Colon (tissue), 2 donors: ENCODE measurements at regions not wholly inside any gene's neighbourhood (a gene's known extent, or its start where the extent isn't known, plus 50 kb on each side); places are given as distances from the start of the nearest gene placed in this dataset.

Experiments
- FAIRE-seq: peaks from 2 replicates; lab custom pipeline; 2012; peaks lifted over from hg19 to GRCh38; lab: Jason Lieb, UNC
- donor health status: control.
- donor health status: control.

DNA sequence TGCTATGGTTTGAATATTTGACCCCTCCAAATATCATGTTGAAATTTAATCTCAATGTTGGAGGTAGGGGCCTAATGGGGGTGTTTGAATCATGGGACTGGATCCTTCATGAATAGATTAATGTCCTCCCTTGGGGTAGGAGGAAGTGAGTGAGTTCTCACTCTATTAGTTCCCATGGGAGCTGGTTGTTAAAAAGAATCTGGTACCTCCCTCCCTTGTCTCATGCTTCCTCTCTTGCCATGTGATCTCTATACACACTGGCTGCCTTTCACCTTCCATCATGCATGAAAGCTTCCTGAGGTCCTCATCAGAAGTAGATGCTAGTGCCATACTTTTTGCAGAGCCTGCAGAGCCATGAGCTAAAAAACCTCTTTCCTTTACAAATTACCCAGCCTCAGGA, 177.7 kb upstream of the MCTP2 start:
- FAIRE-seq, result no peak

DNA sequence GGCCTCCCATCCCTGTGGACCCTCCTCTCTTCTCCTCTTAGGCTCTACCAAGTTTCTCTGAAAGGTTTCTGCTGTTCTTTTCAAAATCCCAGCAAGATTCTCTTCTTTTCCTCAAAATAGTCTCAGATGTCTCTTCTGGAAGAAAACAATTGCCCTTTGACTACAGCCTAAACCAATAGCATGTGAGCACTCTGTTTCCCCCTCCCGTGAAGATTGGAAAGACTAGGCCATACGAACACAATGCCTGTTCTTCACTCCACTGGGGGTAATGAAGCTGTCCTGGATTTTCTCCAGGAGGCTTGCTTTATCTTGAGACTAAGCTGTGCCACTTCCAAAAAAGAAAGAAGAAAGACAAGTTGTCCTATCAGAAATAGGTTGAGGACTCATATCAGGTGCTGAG, 178.7 kb upstream of the MCTP2 start:
- FAIRE-seq, result no peak

DNA sequence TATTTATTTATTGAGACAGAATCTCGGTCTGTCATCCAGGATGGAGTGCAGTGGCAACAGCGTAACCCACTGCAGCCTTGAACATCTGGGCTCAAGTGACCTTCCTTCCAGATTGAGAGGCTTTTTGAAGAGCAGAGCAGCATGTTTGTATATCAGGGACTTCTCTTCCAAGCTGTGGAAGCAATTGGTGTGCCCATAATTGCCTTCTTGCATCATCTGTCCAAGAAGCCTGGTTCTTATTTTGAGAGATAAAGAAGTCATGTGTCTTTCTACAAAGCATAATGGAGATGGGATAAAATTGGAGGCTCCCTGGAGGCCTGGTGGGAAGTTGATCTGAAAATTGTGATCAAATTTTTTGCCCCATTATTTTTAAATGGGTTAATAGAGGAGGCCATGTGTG, 183.8 kb upstream of the MCTP2 start:
- no peak for FAIRE-seq

DNA sequence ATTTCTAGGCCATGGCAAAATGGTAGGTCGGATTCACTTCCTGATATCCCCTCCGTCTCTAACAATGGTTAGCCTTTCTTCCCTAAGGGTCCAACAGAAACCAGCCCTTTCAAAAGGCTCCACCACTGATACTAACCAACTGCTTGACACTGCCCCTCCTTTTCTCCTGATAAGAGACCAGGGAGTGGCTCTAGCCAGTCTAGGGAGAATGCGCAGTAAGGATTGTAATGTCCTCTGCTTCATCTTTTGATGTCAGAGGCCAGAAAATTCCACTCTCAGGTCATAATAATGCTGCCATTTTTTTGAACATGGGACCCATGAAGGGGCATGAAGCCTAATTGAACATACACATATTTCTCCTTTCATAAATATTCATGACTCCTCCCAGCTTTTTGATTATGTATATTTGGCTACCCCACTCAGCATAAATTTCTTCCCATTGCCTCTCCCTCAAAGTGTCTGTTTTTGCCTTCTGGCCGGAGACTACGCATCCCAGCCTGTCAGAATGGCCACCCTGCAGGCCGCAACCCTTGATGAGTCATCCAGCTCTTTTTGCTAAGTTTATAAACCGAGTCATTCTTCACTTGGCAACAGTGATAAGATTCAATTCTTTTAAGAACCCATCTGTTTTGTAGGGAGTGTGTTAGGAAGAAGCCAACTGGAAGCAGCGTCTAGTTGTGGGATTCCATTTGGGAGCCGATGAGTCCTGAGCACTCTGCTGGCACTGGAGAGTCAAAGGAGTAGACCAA, 189.0 kb upstream of the MCTP2 start:
- FAIRE-seq, result no peak

DNA sequence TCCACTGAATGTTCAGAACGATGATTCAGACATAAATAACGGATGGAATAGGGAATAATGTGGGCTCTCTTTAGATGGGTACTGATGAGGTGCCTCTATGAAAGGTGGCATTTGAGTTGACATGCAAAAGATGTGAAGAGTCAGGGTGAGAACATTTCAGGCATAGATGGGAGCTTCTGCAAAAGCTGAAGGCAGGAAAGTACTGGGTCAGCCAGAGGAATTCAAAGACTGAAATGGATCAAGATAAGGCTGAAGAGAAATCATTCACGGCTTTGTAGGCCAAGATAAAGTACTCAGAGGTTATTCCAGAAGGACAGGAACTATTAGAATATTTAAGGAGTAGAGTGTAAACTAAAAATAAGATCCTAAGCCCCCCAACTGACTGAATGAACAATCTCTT, 189.6 kb upstream of the MCTP2 start:
- no peak for FAIRE-seq

DNA sequence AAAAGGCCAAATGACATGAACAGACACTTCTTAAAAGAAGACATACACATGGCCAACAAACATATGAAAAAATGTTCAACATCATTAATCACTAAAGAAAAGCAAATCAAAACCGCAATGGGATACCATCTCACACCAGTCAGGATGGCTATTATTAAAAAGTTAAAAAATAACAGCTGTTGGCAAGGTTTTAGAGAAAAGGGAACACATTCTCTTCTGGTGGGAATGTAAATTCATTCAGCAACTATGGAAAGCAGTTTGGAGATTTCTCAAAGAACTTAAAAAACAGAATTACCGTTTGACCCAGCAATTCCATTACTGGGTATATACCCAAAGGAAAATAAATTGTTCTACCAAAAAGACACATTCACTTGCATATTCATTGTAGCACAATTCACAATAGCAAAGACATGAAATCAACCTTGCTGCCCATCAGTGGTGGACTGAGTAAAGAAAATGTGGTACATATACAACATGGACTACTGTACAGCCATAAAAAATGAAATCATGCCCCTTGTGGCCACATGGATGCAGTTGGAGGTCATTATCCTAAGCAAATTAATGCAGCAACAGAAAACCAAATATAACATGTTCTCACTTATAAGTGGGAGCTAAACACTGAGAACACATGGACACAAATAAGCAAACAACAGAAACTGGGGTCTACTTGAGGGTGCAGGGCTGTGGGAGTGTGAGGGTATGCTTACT, 190.7 kb upstream of the MCTP2 start:
- no peak for FAIRE-seq

DNA sequence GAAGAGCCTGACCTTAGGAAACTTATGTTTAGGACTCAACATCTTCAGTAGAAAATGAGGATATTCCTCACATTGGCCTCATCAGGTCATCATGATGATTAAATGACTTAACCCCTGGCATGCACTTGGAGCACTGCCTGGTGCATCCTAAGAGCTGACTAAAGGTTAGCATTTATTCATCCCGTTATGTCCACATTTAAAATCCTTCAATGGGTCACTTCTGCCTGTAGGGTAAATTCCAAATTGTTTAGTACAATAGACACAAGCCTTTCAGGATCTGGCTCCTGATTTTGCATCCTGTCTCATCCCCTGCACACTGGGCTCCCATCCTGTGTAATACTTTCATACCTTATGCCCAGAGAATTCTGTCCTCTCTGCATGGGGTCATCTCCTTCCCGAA, 195.2 kb upstream of the MCTP2 start:
- FAIRE-seq, result no peak

DNA sequence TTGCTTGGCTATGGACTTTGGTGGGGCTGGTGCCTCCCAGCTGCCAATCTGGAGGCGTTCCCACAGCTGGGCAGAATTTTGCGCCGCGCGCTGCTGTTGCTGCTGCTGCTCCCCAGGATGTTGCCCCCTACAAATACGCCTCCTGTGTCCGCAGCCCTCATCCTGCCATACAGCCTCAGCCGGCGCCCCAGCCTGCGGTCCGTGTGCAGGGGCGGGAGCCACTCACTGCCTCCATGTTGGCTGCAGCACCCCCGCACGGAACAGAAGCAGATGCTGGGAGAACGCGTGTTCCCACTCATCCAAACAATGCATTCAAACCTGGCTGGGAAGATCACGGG, 197.7 kb upstream of the MCTP2 start:
- FAIRE-seq, result no peak

DNA sequence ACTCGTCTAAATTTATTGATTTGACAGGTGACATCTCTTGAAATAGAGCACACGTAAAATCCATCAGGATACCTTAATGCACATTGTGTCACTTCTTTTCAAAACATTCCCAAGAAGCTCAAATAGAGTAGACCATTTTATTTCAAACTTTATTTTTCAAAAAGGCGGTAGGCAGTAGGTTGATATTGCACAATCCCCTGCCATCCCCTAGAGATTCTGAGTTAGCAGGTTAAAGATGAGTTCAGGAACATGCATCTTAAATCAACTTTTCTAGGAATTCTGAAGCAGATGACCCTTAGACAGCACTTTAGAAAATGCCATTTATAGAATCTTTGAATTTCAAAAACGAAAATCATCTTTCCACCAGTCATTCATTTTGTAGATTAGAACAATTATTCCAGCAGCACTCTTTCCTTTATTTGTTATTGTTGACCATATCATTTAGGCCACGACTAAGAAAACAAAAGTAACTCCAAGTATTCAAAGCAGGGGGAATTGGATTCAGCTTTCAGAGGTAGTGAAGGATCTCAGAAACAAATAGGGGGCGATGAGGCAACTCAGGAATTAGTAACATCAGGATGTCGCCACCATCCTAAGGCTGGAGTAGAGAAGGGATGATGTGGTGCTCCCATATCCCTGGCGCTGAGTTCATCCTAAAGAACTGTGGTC, 198.2 kb upstream of the MCTP2 start:
- no peak for FAIRE-seq

DNA sequence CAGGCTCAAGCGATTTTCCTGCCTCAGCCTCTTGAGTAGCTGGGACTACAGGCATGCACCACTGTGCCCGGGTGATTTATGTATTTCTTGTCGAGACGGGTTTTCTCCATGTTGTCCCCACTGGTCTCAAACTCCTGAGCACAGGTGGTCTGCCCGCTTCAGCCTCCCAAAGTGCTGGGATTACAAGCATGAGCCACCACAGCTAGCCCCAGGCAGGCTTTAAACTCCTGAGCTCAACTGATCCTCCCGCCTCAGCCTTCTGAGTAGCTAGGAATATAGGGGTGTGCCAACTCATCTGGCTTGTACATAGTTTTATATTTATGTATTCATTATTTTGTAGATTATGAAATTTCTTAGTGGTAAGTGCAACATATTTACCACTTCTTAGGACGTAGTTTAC, 198.8 kb upstream of the MCTP2 start:
- FAIRE-seq, result no peak

DNA sequence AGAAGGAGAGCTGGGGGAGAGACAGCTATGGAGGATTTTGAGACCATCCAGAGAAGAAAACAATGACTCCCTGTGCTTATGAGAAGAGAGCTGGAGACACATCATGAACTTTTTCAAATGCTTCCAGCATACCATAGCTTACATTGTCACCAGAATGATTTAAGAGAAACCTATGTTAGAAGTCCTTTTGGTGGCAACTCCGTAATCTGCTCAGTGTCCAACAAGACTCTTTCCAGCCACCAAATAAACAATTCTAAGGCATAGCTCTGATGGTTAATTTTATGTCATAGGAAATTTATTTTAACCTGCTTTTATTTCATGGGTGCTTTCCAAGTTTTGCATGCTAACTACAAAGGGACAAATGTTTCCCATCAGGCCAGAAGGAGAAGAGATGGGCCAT, 200.3 kb upstream of the MCTP2 start:
- no peak for FAIRE-seq

DNA sequence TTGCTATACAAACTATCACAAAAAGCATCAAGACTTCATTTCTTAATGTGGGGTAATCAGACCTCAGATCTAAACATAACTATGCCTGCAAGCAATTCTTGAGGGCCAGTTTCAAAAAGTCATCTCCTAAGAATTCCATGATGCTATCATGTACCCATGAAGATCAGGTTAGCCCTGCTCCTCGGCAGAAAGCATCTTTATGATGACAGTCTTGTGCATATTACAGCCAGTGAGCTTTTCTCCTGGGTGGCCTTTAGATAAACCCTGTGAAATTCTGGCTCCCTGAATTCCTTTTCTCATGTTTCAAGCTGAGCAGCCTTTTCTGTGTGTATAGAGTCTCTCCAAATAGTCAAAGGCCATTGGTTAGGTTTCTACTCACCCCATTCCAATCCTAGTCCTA, 201.9 kb upstream of the MCTP2 start:
- FAIRE-seq, result no peak

DNA sequence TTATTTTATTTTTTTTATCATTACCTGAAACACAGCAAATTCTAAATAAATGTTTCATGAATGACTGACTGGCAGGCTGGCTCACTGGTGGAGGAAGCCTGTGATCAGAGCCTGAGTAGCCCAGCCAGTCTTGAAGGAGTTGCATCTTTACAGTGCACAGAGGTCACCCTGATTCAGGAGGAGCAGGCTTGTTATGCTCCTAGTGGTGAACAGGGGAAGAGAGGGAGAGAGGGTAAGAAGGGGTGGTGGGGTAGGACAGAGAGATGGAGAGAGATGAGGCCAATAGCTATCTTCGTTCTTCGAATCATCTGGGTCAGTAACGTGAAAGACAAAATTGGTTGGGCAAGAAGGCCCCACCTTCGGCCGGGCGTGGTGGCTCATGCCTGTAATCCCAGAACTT, 202.6 kb upstream of the MCTP2 start:
- no peak for FAIRE-seq

DNA sequence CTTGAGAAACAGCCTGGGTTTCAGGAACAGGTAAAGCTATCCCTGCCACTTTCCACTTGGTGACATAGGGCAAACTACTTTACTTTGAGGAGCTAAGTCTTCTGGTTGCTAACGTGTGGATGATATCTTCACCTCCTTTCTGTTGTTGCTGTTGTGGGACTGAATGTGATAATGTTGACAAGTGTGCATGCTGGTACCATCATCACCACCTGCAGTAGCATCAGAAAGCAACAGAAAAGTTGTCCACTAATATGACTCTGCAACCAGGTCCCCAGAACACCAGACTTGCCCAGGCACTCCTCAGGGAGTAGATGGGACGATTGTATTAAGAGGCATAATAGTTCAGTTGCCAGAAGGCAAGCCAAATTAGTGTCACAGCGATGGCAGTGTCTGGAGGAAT, 203.2 kb upstream of the MCTP2 start:
- FAIRE-seq, result no peak

DNA sequence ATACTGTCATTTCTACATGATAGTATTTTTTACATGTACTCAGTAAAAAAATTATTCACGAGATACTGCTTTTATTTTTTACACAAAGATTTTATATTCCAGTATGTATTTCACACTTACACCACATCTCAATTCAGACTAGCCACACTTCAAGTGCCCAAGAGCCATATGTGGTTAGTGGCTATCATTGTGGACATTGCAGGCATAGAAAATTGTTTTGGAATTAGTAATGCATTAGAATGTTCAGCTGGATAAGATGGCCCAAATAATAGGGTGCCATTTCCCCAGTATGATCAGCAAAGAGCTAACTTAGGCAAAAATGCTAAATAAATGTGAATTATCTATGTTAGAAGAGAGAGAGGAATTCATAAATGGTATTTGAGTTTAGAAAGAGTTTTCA, 203.8 kb upstream of the MCTP2 start:
- no peak for FAIRE-seq

DNA sequence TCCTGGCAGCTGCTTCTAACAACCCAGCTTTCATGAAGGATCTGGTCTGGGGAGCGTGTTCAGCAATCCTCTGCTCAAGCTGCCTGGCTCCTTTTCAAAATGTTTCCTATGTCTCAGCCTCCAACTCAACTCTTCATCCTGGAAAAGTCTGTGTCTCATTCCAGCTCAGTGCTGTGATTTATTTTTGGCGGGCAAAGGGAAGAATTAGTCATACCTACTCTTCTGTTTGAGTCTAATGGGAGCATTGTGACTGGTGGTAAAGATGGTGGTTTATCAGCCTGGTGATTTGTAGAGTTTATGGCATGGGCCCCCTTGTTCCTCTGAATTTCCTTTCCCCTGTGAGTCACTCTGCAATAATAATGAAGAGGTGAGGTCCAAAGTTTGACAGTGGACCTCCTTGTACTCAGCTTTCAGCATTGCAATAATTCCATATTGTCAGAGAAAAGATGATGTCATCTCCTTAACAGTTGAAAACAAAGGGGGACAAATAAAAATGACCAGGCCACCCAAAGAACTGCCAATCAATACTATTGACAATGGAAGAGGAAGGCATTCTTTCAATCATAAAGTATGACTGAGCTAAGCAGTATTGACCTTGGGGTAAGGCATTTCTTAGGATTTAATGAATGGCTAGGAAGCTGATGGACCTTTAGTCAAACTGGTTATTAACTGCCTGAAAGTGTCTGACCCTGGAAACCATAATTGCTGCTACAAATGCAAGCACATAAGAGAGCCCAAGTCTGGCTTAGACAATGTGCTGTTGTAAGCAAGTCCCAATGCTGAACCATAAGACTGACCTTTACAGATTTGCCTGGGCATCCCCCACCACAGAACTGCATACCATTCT, 204.7 kb upstream of the MCTP2 start:
- no peak for FAIRE-seq

DNA sequence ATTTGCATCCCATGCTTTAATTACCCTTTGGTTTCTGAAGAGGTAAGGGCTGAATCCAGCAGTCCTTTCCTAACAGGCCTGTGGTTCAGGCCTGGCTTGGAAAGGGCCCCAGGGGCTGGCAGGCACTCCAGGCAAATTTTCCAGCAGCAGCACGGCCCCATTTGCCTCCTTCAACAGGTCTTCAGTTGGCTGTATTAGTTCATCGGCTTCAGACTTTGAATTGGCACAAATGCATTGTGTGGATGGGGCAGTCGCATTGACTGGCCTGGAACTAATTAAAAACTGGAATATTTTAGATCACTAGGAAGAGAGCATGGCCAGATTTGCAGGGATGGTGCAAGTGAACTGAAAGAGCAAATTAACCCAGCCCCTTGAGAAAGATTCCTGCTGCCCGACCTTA, 207.8 kb upstream of the MCTP2 start:
- no peak for FAIRE-seq

DNA sequence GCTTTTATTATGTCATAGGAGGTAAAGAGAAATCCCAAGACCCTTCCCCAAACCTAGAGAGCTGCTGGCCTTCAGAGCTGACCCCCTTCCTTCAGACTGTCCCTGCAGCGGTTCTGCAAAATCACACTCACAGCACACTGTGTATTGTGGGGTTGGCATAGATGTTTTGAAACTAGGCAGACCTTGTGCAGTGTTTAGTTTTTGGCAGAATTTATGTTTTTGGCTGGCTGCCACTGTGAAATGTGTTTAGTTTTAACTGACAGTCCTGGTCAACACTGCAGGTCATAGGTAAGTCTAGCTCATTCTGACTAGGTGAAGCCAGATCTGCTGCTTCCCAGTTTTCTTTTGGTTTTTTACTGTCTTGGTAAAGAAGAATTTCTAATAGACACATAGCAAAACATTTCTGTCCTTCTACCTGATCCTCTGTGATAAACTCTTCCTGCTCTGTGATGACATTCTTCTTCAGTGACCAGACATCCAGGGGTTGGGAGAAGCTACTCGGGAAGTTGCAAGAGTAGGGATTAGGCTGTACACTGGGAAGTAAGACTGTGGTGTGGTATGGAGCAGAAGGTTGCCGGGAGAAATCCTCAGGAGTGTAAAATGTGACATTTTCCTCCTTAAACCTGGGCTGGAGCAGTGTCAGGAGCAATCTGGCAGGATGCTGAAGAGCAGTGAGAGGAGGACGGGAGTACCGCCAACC, 209.6 kb upstream of the MCTP2 start:
- no peak for FAIRE-seq

DNA sequence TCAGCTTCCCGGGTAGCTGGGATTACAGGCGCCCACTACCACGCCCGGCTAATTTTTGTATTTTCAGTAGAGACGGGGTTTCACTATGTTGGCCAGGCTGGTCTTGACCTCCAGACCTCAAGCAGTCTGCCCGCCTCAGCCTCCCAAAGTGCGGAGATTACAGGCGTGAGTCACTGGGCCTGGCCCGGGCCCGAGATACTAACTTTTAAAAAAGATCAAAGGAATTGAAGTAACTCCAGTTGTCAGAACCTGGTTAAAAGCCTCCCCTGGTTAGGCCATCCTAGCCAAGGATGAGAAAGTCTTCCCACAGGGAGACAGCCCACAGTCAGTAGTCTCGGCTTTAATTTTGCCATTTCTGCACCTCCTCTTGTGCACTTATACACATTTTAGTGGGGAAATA, 212.3 kb upstream of the MCTP2 start:
- no peak for FAIRE-seq

DNA sequence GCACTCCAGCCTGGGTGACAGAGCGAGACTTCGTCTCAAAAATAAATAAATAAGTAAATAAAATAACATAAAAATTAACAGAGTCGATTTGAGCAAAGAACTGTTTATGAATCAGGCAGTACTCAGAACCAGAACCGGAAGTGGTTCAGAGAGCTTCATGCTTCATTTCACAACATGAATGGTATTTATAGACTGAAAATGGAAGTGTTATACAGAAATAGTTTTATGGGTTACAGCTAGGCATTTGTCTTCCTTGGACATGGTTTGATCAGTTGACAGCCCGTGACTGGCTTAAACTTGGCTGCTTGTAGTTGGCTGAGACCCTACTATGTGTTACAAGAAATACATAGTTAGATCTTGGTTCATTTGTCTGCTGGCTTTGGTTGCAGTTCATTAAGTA, 216.0 kb upstream of the MCTP2 start:
- no peak for FAIRE-seq

DNA sequence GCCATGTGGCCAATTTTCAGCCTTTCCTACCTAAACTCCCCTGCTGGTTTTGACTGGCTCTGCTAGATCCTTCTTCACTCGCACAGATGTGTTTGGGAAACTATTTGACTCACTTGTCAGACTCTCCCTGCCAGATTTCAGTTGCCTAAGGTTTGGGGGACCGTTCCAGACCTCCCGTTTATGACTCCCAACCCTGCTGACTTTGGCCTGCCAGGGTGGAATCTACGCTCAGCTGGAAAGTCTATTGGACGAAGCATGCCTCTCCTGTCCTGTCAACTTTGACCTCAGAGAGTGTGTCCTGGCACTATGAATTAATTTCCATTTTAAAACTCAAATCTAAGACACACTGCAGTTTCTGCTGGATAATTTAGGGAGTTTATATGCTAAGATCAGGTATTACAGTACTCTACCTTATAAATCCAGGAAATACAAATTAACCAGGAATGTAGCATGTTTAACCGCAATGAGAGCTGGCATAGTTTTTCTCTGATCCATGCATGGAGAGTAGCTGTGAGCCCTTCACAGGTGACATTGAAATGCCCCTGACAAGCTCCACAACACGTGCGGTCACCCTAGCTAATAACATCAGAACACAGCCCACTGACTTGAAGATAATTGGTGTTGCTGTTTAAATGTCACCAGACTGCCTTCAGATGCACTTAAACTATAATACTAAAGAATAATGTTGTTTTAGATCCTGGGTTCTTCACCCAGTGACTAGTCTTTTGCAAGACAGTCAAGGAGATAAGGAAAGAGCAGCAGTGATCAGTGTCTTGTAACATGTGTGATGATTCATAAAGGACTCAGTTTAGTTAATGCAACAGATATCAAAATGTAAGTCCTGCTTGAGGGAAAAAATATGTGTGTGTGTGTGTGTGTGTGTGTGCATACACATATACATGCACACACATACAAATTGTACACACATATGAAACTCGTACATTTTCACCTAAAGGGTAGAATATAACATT, 223.0 kb upstream of the MCTP2 start:
- no peak for FAIRE-seq
